Activated CD8-positive, alpha-beta memory T cell treated with anti-CD3 and anti-CD28 coated beads, Interleukin-2, amount 50 U/mL, for 48 hours (primary cell): ENCODE measurements at regions not wholly inside any gene's neighbourhood (a gene's known extent, or its start where the extent isn't known, plus 50 kb on each side); places are given as distances from the start of the nearest gene placed in this dataset.

Source experiments
- DNase-seq: peaks from one replicate; pipeline ENCODE4 v3.0.0-alpha.2; 2020

DNA sequence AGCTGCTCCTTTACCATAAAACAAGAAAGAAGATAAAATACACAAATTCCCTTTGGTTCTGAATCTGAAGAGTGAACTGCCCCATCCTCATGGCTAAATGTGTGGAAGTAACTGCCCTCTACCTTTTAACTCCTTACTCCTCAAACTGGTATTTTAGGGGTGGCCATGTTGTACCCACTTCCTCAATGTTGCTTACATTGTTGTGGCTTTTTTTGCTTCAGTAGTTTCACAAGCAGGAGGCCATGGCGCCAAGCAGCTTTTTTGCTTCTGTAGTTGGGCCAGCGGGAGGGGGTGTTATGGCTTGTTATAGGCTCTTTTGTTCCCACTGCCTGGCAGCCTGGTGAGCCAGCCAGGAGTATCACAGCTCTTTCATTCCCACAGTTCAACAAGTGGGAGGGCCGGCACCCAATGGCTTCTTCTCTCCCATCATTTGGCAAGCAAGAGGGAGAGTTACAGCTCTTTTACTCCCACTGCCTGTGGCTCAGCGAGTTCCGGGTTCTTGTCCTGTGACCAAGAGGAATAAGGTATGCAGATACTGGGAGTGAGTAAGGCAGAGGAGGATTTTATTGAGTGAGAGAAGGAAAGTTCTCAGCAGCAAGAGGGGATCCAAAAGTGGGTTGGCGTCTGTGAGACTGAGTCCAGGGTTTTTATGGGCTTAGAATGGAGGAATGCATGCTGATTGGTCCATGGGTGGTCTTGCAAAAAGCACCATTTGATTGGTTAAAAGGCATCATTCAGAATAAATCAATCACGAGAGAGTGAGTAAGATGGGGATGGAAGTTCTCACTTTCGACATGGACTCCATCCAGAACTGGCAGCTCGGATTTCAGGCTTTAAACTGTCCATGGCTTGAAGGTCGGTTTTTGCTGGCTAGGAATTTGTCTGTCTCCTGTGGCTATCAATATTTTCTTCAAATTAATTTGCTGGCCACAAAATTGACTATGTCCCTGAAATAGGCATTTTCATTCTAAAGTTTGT lies 429.6 kb downstream of the HLX start:
- DNase-seq, result no peak

DNA sequence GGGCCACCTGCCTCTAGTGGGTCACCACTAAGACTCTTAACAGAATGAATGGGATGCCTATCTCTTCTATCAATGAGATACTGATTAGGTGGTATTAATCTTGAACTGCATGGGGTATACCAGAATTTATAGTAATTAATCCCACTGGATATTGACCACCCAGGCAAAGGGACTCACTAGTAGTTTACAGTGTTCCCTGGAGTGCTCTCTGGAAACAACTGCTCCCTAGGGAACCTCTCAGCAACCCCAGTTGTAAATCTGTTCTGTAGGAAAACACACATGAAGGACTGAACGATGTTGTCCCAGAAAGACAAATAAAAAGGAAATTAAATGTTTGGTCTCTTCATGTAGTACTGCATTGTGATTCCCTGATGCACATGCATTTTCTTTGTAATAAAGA lies 430.5 kb downstream of the HLX start:
- DNase-seq, result no peak

DNA sequence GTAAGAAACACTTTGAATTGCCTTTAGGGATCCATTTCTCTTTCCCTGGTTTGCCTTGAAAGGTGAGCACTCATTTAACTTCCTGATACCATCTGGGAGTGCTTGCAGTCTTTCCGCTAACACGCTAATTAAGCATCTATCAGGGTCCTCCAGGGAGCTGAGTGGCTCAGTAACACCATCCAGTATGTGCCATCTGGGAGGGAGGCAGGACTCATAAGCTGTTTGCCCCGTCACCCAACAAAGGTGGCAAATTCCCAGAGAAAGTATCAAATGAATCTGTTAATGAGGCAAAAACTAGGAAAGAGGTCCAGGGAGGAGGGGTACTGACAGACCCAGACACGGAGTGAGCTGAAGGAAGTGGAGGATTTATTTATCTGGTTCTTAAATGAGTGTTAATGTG lies 430.9 kb downstream of the HLX start:
- DNase-seq, result no peak

DNA sequence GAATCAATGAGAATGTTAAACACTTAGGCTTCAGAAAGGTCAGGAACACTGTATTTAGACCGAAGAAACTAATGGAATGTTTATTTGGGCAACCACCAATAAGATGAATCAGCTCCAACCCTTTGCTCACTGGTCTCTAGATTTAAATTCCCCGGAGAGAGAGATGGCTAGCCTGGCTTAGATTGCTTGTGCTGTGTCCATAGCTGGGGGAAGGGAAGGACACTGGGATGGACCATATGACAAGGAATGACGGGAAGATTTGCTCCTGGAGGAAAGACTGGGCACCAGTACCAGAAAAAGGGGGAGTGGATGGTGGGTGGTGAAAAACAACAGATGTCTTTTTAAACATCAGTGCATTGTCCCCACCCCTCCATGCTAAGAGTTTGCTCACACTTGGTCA lies 426.6 kb downstream of the DUSP10 start:
- no peak for DNase-seq

DNA sequence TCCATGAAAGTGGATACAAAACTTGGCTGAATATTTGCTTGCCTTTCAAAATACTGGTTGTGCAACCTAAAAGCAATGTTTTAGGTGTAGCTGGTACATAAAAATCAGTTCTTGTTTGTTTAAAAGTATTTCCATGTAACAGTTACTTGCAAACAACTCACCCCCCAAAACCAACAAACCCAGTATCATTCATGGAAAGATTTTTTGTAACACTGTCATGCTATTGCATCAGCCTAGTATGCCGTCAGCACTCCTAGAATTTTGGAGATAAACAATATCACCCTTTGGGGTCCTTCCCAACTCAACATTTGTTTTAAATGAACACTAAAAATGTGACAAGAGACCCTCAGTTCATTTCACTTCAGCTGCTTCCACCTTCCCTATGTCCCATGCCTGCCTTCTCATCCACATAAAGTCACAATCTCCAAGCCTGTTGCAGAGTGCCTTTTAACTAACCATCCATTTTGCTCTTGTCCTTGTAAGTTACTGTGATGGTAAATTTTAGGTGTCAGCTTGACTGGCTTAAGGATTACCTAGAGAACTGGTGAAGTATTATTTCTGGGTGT lies 425.3 kb downstream of the DUSP10 start:
- DNase-seq, result no peak

DNA sequence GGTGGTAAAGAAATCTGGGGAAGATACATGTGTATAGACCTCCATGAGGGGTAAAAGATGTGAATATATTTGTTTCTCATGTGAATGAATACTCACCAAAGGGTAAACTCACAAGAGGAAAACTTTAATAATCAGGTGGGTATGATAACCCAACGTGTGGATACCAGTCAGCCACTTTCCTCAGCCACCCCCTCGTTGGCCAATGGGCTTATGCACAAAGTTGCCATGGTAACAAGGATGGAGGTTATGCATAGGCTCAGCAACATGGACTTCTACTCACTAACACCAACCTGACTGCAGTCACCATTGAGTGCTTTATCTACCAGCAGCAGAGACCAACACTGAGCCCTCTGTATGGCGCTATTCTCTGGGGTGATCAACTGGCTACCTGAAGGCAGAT lies 424.4 kb downstream of the DUSP10 start:
- no peak for DNase-seq

DNA sequence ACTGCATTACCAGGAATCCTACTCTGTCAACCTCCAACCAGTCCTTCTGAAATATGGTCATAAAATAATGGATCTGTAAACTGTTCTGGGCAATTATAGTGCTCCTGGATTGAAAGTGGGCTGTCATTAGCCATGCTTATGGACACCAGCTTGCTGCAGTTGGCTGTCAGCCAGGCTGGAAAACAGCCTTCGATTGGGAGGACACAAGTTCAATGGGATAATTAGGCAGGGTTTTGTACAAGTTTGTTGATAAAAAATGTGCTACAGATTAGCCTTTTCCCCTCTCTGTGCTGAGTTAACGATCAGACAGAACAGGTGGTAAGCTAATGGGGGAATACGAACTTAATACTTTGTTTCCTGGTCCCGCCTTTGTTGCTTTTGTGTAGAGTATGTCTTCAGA lies 413.9 kb downstream of the DUSP10 start:
- DNase-seq, result no peak

DNA sequence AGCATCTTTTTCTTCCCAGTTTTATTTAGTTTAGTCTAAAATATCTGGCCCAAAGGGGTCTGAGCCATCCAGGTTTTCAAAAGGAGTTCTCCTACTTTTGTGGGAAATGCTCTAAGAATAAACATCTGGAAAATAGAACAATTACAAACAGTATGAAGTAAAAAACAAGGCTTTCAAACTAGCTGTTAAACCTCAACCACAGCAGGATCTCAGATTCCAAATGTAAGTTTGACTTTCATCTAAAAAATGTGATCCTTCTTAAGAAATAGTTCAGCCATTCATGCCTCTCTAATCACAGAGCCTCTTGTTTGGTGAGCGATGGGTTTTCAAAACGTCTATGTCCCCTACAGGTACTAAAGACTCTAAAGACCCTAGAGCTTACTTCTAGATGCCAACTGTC lies 413.5 kb downstream of the DUSP10 start:
- DNase-seq, result no peak

DNA sequence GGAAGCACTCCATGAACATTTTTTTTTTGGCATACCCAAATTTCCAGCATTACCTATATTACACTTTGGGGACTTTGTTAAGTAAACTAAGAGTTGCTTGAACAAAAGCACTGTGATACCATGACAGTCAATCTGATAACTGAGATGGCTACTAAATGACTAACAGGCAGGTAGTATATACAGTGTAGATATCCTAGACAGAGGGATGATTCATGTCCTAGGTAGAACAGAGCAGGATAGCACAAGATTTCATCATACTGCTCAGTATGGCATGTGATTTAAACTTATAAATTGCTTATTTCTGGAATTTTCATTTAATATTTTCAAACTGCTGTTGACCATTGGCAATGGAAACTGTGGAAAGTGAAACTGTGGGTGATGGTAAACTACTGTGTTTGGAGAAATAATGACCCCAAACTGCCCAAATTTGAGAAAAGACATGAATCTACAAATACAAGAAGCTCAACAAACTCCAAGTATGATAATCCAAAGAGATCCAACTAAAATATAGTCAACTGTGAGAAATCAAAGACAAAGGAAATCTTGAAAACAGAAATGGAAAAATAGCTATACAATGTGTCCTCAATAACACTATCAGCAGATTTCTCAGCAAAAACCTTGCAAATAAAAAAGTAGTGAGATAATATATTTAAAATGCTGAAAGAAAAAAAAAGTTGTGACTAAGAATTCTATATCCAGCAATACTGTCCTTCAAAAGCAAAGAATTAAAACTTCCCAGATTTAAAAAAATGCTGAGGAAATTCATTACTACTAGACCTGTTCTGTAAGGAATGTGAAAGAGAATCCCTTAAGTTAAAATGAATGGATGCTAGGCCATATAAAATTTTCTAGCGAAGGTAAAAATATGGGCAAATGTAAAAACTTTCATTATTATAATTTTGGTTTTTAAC lies 410.4 kb downstream of the DUSP10 start:
- no peak for DNase-seq

DNA sequence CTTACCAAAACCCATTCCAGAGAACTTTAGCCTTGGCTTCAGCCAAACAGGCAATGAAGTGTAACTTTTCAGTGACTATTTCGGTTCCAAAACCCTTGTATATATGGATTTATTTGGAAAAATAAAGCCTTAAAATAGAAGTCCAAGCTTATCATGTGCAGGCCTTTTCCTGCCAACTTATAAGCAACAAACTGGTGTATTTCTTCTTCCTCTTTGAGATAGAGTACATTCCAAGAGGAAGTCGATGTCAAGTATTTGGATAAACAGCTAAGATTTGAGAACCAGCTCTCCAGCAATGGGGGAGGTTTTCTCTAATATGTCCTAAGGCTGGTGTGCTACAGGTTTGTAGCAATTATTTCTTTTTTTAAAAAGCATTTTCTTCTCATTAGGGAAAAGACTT lies 407.8 kb downstream of the DUSP10 start:
- no peak for DNase-seq

DNA sequence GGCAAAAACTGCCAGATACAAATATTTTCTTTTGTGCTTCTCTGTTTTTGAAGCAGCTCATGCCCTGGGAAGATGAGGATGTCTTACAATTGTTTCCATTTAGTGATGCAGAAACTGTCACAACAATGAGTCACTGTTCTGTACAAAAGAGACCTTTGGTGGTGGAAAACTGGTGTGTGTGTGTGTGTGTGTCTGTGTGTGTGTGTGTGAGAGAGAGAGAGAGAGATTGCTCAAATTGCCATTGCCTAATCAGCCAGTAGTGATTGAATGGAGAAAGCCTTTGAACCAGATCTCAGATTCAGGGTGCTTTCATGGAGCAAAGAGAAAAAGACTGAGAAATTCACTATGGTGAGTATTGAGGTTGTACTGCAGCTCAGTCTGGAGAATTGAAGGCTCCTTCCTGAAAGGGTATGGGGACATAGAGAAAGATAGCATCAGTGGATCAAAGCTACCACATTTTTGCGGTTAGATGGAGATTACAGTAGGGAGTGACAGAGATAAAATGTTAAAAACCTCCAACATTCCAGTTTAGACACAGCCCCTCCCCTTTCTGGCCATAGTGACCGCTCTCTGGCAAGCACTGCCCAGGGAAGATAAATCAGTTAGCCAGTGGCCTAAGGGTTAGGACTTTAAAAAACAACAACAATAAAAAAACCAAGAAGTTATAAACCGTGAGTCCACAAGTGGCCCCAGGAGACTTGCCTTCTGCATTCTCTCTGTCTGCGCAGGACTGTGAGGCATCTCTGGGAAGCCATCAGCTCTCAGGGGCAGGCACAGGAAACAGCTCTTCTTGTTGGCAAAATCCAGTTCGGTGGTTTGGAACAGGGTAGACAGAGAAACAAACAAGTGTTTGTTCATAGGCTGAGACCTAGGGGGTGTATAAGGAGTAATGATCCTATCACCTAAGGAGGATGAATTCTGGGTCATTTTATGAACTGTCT lies 406.5 kb downstream of the DUSP10 start:
- DNase-seq, result no peak

DNA sequence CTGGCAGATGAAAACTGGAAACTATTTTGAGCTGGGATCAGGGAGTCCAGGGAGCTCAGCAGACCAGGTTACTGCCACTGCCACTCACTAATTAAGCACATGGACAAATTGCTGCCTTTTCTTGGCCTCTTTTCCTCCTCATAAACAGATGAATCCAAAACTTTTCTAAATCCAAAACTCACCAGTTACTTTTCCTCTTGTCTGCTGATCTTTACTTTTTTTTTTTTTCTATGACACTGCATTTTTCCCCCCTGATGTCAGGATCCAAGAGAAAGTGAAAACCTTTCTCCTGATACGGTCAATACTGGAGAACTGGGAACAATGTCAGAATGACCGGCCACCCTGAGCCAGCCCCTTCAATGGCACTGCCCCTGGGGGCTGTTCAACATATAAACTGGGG lies 405.8 kb downstream of the DUSP10 start:
- DNase-seq, result no peak

DNA sequence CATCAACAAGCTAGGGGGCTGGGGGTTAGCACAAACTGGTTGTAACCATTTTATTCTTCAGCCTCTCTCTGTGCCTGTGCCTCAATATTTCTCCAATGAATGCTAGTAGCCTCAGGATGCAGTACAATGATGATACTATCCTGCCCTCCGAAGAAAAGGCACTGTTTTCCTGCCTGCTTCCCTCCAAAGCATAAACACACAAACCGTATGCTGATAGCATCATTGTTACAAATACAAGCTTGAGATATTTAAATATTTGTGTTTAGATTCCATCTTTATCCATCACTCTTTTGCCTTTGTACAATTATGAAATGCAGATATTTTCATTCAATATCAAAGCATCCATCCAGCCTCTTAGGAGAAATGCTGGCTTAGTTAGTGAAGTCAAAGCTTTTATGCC lies 404.8 kb downstream of the DUSP10 start:
- no peak for DNase-seq

DNA sequence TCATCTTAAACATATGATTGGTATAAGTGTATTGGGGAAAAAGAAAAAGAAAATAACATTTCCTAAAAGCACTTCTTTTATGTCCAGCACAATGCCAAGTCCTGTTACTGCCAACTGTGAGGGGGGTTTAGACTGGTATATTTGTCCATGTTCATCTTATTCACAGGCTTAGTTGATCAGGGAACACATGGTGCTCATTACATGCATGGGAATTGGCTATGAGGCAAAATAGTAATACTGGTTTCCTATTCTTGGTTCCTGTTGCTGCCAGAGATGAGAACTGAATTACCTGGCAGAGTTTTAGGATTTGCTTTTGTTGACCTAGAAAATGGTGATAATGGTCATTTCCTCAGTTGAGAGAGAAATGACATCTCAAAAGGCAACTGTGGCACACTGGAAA lies 398.8 kb downstream of the DUSP10 start:
- DNase-seq, result no peak

DNA sequence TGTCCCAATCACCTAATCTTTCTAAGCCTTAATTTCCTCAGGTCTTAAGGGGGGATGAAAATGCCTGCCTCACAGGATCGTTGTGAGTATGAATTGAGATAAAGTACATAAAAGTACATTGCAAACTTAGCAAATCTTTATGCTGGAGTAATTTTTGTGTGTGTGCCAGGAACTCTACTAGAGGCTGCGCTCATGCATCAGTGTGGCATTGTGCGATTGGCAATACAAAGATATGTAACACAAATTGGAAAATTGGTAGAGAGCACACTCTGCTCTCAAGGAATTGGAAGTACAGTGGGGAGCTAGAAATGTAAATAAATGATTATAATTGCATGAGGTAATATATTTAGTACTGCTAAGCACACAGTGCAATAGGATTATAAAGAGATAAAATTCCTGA lies 398.3 kb downstream of the DUSP10 start:
- no peak for DNase-seq

DNA sequence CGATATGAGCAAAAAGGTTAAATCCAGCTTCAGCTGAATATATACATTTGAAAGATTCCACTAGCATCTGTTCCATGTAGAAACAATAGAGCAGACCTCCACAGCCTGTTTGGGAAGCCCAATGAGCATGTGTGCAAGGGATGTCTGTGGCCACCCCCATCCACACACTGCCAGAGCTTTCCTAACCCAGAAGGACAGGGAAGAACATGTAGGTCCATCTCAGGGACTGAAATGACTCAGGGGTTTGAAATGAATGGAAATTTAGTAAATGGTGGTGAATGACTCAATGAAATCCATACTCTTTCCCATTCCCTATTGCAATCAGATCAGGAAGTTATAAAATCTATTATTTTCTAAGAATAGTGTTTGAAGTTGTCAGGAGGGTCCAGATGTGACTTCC lies 397.2 kb downstream of the DUSP10 start:
- DNase-seq, result no peak

DNA sequence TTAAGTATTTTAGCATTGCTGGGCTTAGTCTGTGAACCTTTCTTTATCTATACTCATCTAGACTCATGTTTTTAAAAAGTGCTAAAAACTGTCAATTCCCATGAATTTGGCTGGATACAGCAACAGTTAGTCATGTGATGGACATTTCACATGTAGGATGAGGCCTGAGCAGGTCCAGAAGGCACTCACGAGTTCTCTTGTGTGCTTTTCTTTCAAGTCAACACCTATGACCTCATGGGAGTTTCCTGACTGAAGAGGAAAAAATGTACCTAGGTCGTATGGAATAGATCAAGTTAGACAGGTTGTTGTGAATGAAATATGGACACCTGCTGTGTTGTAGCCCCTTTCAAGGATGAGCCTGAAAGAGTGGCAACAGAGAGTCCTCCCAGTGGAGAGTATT lies 394.2 kb downstream of the DUSP10 start:
- DNase-seq, result no peak

DNA sequence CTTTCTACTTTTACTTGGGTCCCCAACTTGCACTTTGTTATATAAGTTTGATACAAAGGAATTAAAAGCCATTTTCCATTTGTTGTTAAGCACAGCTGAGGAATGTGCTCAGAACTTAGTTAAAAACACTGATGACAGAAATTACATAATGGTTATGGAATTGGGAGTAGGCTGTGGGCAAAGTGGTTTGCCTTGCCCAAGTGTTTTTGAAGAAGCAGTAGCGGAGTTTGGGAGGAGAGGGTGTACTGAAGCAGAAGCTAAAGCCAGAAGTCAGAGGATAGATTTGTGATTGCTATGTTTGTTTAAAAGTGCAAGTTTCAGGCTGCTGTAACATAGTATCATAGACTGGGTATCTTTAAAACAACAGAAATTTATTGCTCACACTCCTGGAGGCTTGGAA lies 391.8 kb downstream of the DUSP10 start:
- DNase-seq, result no peak

DNA sequence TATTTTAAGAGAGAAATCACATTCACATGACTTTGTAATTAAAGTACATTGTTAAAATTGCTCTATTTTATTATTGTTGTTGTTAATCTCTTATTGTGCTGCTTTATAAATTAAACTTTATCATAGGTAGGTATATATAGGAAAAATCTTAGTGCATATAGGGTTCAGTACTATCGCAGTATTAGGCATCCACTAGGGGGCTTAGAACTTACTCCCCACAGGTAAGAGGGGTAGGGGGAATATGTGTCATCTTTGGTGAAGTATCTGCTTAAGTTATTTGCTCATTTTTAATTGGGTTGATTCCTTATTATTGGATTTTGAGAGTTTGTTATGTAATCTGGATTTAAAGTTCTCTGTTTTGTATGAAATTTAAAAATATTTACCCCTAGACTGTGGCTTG lies 385.2 kb downstream of the DUSP10 start:
- DNase-seq, result no peak

DNA sequence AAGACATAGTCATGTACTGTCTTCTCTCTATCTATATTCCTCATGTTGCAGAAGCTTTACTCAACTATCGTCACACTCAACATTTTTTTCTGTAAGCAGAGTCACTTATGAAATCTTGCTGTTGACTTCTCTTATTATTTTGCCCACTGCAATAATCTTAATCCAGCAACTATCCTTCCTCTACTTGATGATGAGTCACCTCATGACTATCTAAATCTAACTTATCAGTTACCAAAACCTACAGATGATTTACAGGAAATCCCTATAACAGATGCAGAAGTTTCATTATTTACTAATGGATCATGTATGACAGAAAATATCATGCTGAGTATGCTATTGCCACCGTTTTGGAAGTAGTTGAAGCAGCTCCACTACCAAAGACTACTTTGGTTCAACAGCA lies 378.9 kb downstream of the DUSP10 start:
- DNase-seq, result no peak

DNA sequence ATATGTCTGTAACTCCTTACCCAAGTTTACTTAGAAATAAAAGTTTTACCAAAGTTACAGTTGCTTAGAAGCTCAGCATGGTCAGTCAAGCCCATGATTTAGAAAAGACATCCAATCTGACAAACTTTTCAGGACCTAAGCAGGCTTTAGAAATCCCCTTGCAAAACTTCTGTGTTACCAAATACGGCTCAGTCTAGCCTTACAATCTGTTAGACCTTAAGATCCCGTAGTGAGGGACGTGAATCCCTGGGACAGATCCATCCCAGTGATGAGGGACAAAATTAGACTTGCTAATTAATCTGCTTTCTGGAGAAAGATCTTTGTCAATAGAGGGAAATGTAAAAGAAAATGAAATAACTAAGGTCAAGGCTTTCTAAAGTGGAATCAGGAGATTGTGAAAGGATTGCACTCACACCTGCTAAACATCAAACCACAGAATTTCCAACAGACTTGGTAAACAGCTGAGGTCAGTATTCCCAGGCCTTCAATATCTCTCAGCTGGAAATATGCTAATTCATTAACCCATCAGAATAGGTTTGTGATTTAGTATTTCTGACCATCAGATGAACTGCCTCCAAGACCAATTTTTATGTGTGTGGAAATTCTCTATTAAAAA lies 375.3 kb downstream of the DUSP10 start:
- DNase-seq, result no peak

DNA sequence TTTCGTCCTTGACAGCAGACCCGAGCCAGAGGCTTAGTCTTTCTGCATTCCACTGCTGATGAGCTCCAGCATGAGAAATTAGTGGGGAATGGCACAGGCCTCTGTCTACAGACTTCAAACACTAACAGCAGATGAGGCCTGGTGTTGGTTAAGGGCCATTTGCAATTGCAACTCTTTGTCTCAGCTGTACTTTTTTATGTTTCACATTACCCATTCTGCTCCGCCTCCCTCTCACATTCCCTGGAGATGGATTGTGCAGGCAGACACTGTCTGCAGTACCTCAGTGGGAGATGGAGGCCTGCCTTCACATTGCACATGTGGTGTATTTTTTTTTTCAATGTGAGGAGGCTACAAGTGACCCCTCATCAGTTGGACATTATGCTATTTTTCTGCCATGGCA lies 370.2 kb downstream of the DUSP10 start:
- no peak for DNase-seq
